GM21786 (cell line): ENCODE measurements at regions not wholly inside any gene's neighbourhood (a gene's known extent, or its start where the extent isn't known, plus 50 kb on each side); places are given as distances from the start of the nearest gene placed in this dataset.
"Not testable (repeated sequence)": the region's sequence is repeated elsewhere in the genome, so short reads cannot be mapped to it uniquely, and the experiment has no call there.

Experiments used
- ATAC-seq: cut with Tn5 transposase; IDR thresholded peaks from one replicate; pipeline ENCODE4 v1.9.1; 2021; ENCODE audit not compliant: unreplicated experiment

DNA sequence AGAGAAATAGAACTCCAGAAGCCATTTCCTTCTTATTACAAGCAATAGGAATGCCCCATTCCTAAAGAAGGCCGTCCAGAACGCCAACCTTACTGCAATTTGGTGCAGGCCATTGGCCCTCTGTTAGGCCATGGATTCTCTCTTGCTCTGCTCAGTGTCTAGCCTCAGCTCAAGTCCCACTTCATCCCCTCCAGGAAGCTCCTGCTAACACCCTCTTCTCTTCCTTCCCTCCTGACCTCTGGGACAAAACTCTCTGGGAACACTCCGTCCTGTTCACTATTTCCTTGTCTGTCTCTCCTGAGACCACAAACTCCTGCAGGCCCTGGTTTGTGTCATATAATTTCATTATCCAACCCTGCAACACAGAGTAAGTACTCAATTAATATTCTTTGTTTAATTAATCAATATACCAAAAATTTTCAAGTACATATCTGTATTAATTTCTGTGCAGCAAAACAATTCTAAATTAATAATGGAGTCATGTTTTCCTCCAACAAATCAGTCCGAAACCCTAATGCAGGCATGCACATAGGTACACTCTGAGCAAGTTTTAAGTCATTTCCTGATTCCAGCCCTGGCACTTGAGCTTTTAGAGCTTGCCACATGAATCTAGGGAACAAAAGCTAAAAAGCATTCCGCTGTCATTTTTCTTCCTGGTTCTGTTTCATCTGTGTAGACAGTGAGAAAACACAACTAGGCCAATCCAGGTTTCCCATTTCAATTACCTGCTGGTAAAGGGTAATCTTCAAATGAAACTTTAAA, 245.3 kb downstream of the SETD4 start:
- ATAC-seq, result no peak

GRCh38 chr21:35812679-35813078, 247.6 kb downstream of the SETD4 start:
- no peak for ATAC-seq

DNA sequence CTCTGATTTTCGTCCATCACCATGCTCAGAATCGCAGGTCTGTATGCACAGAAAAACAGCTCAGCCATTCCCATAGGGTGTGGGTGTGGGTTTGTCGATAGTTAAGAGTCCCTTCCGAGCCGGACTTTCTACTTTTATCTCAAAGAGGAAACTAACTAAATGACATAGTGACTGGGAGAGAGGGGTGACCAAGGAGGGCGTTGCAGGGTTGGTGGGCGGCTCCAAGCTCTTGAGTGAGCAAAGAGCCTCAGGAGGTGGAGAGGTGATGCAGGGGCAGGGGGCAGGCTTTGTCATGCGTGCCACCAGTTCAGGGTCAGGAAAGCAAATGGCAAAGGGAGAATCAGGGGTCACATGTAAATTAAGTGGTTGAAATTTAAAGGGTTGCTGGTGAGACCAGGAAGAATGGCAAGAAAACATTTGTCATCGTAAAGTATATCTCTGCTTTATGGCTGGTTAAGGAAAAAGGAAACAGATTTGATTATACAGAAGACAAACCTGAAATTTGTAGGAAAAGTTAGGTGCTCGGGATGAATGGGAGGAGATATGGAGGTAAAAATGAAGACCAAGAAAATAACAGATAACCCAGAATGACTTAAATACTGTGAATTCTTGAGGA, 249.0 kb downstream of the SETD4 start:
- ATAC-seq, result no peak

DNA sequence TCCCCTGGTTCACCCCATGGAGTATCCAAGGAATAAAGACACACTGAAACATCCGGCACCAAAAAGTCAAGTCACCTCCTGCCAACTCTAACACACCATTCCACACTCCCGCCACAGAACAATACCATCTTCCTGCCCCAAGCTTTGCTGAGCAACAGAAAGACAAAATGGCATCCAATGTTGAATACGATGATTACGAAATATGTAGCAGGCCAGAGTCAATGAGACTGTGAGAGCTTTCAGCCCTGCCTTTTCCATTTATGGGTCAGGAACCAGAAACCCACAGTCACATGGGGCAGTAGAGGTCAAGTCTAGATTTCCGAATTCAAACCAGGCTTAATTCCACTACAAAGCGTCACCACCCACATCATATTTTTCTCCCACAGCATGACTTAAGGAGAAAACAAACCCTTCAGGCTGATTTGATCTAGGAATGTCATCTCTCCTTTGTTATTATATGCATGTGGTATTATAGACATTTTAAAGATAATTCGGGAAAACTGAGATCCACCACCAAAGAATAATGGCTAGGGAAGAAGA, 249.8 kb downstream of the SETD4 start:
- no peak for ATAC-seq

GRCh38 chr21:35801391-35801790, 258.9 kb downstream of the SETD4 start:
- ATAC-seq, result no peak

GRCh38 chr21:35800796-35801385, 259.4 kb downstream of the SETD4 start:
- not testable (repeated sequence) for ATAC-seq

- ATAC-seq, result no peak
Observed at GRCh38 chr21:35796844-35797243, 263.5 kb downstream of the SETD4 start.

GRCh38 chr21:35794527-35794926, 265.8 kb downstream of the SETD4 start:
- not testable (repeated sequence) for ATAC-seq

- no peak for ATAC-seq
Observed at GRCh38 chr21:35792569-35793305, 267.6 kb downstream of the SETD4 start.

- ATAC-seq, result no peak
Observed at GRCh38 chr21:35791541-35792325, 268.6 kb downstream of the SETD4 start.

GRCh38 chr21:35783721-35784120, 276.6 kb downstream of the SETD4 start:
- no peak for ATAC-seq

GRCh38 chr21:35782667-35783066, 277.7 kb downstream of the SETD4 start:
- ATAC-seq, result no peak

GRCh38 chr21:35780983-35781382, 279.3 kb downstream of the SETD4 start:
- no peak for ATAC-seq

- ATAC-seq, result no peak
Observed at GRCh38 chr21:35779690-35780570, 280.4 kb downstream of the SETD4 start.

DNA sequence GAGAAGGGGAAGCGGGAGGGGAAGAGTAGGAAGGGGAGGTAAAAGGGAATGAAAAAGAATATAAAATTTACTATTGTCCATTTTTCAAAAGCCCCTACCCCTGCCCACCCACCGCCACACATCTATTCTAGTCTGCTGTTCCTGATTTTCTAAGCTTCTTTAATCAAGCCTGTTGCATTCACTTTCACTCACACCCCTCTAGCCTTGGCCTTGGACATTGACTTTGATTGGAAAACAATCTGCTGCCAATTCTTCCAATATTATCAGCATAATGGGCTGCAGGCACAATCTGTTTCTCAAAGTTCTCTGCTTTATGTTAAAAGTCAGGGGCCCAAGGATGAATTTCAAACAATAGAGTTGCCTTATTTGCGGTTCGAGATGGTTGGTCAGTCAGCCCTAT, 281.2 kb downstream of the SETD4 start:
- no peak for ATAC-seq

- ATAC-seq, result no peak
Observed at GRCh38 chr21:35777081-35777480, 283.2 kb downstream of the SETD4 start.

- ATAC-seq, result no peak
Observed at GRCh38 chr21:35775778-35776544, 284.4 kb downstream of the SETD4 start.

- no peak for ATAC-seq
Observed at GRCh38 chr21:35770101-35770945, 290.0 kb downstream of the SETD4 start.
